PFSK-1 (cell line): ENCODE measurements at regions not wholly inside any gene's neighbourhood (a gene's known extent, or its start where the extent isn't known, plus 50 kb on each side); places are given as distances from the start of the nearest gene placed in this dataset.

Source experiments
- FOXP2 ChIP-seq: optimal IDR thresholded peaks from 2 replicates; pipeline ENCODE3; 2011; ENCODE audit warnings: borderline replicate concordance, control low read depth, inconsistent platforms; ENCODE audit not compliant: insufficient read depth; ENCODE audit errors: extremely low read length, extremely low read depth
- POLR2AphosphoS5 ChIP-seq: IDR thresholded peaks from 2 replicates; pipeline ENCODE4 v1.6.1; 2012; ENCODE audit warnings: low read depth, mild to moderate bottlenecking, control low read depth, low read length, moderate library complexity
- REST ChIP-seq, 2 experiments: IDR thresholded peaks; 2 replicates each; pipeline versions ENCODE4 v1.6.1 to v1.8.0; 2011 to 2012; ENCODE audit warnings: low read depth in 2 of 2, low read length in 2 of 2, control low read depth in 1 of 2, inconsistent platforms in 1 of 2, mild to moderate bottlenecking in 1 of 2, moderate library complexity in 1 of 2; ENCODE audit not compliant: insufficient read depth in 1 of 2
- TAF1 ChIP-seq: IDR thresholded peaks from 2 replicates; pipeline ENCODE4 v1.6.1; 2012; ENCODE audit warnings: low read length, control low read depth, borderline replicate concordance; ENCODE audit not compliant: insufficient read depth

- no peak for TF ChIP-seq REST (IDR thresholded peaks at IDR 0.05; ENCODE audit: insufficient read depth in 1 of 2, low read depth in 2 of 2, low read length in 2 of 2)
- no peak for TF ChIP-seq TAF1
- TF ChIP-seq POLR2AphosphoS5: no peak
- TF ChIP-seq FOXP2: no peak
Observed at GRCh38 chr15:62709261-62709660, 333.3 kb upstream of the TPM1 start.
